ENCODE measurements at regions not wholly inside any gene's neighbourhood (a gene's known extent, or its start where the extent isn't known, plus 50 kb on each side); places are given as distances from the start of the nearest gene placed in this dataset.

DNA sequence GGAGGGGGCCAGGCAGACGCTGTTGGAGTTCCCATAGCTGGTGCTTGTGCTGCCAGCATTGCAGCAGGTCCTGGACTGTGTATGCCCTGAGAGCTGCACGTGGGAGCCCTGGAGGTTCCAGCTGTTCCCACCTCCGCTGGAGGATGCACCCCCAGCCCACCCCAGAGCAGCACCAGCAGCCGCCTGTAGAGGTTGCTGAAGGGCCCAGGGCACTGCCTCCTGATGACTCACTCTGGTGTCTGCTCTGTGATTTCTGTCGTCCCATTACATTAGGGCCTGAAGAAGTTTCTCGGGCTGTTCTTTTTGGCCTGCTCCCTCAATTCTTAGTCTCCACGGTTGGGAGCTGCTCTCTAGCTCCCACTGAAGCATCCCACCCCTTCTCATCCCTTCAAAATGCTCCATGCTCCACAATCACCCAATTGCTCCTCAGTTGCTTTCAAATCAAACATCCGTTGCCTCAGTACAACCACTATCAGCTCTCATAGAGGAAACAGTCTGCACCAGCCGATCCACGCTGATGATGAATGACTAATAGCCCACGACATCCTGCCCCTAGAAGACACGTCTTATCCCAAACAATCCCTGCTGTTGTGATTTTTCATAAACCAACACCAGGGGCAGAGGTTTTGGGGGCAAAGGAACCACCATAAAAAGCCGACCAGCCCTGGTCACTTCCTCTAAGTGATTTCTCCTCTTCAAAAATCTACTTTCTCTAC lies 65.2 kb upstream of the RNF152 start:
- TF ChIP-seq, protein P1, sequence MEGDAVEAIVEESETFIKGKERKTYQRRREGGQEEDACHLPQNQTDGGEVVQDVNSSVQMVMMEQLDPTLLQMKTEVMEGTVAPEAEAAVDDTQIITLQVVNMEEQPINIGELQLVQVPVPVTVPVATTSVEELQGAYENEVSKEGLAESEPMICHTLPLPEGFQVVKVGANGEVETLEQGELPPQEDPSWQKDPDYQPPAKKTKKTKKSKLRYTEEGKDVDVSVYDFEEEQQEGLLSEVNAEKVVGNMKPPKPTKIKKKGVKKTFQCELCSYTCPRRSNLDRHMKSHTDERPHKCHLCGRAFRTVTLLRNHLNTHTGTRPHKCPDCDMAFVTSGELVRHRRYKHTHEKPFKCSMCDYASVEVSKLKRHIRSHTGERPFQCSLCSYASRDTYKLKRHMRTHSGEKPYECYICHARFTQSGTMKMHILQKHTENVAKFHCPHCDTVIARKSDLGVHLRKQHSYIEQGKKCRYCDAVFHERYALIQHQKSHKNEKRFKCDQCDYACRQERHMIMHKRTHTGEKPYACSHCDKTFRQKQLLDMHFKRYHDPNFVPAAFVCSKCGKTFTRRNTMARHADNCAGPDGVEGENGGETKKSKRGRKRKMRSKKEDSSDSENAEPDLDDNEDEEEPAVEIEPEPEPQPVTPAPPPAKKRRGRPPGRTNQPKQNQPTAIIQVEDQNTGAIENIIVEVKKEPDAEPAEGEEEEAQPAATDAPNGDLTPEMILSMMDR (IDR thresholded peaks at IDR 0.05) = no peak
- TF ChIP-seq POLR2A (IDR thresholded peaks at IDR 0.05) = no peak
